LNCAP (cell line): ENCODE measurements at regions not wholly inside any gene's neighbourhood (a gene's known extent, or its start where the extent isn't known, plus 50 kb on each side); places are given as distances from the start of the nearest gene placed in this dataset.

Experiments used
- CTCF ChIP-seq: fragments of 450-650 bp; IDR thresholded peaks from 2 replicates; pipeline ENCODE4 v1.5.1; 2017; ENCODE audit warnings: mild to moderate bottlenecking

GRCh38 chr15:66622591-66623022 lies 56.8 kb upstream of the LCTL start:
- no peak for TF ChIP-seq CTCF

GRCh38 chr15:66623801-66624453 lies 58.1 kb upstream of the LCTL start:
- TF ChIP-seq CTCF, result no peak

- no peak for TF ChIP-seq CTCF
These were observed 59.7 kb upstream of the LCTL start for GRCh38 chr15:66625531-66625930.

- no peak for TF ChIP-seq CTCF
These were observed 60.2 kb upstream of the LCTL start for GRCh38 chr15:66625974-66626373.

- TF ChIP-seq CTCF, result no peak
These were observed 63.4 kb upstream of the LCTL start for GRCh38 chr15:66628976-66629723.

GRCh38 chr15:66629817-66630576 lies 64.2 kb upstream of the LCTL start:
- TF ChIP-seq CTCF, result no peak

- TF ChIP-seq CTCF, result no peak
These were observed 65.1 kb upstream of the LCTL start for GRCh38 chr15:66630801-66631351.
